GM18868 (cell line): ENCODE measurements at regions not wholly inside any gene's neighbourhood (a gene's known extent, or its start where the extent isn't known, plus 50 kb on each side); places are given as distances from the start of the nearest gene placed in this dataset.

ENCODE experiments used
- ATAC-seq: cut with Tn5 transposase; IDR thresholded peaks from one replicate; pipeline ENCODE4 v1.9.1; 2021; ENCODE audit warnings: mild to moderate bottlenecking, moderate library complexity; ENCODE audit not compliant: unreplicated experiment

GRCh38 chr2:38509947-38510326 is 92.8 kb downstream of the HNRNPLL start:
- ATAC-seq, result no peak

GRCh38 chr2:38509314-38509946 is 93.3 kb downstream of the HNRNPLL start:
- no peak for ATAC-seq

GRCh38 chr2:38508311-38509039 is 94.3 kb downstream of the HNRNPLL start:
- peak; percentile 79 for ATAC-seq

- ATAC-seq, result no peak
Observed at GRCh38 chr2:38507712-38508111, 95.0 kb downstream of the HNRNPLL start.

- ATAC-seq, result no peak
Observed at GRCh38 chr2:38505779-38506178, 96.9 kb downstream of the HNRNPLL start.

- no peak for ATAC-seq
Observed at GRCh38 chr2:38504169-38504568, 98.6 kb downstream of the HNRNPLL start.

- ATAC-seq, result no peak
Observed at GRCh38 chr2:38502107-38502506, 100.6 kb downstream of the HNRNPLL start.

GRCh38 chr2:38500283-38500634 is 102.5 kb downstream of the HNRNPLL start:
- no peak for ATAC-seq

- ATAC-seq, result no peak
Observed at GRCh38 chr2:38499548-38500282, 103.0 kb downstream of the HNRNPLL start.

GRCh38 chr2:38498045-38498481 is 104.7 kb downstream of the HNRNPLL start:
- peak; percentile 77 for ATAC-seq

- no peak for ATAC-seq
Observed at GRCh38 chr2:38497670-38498037, 105.1 kb downstream of the HNRNPLL start.

- ATAC-seq, result no peak
Observed at GRCh38 chr2:38496927-38497669, 105.6 kb downstream of the HNRNPLL start.

- no peak for ATAC-seq
Observed at GRCh38 chr2:38495880-38496279, 106.8 kb downstream of the HNRNPLL start.

- no peak for ATAC-seq
Observed at GRCh38 chr2:38494394-38494793, 108.3 kb downstream of the HNRNPLL start.

- ATAC-seq, result no peak
Observed at GRCh38 chr2:38492042-38492615, 110.6 kb downstream of the HNRNPLL start.

- ATAC-seq, result no peak
Observed at GRCh38 chr2:38491436-38491835, 111.3 kb downstream of the HNRNPLL start.

- no peak for ATAC-seq
Observed at GRCh38 chr2:38489846-38490245, 112.8 kb upstream of the ATL2 start.

- ATAC-seq, result no peak
Observed at GRCh38 chr2:38487852-38488251, 110.8 kb upstream of the ATL2 start.

GRCh38 chr2:38486213-38487026 is 109.3 kb upstream of the ATL2 start:
- ATAC-seq, result no peak

GRCh38 chr2:38485734-38486133 is 108.7 kb upstream of the ATL2 start:
- peak; percentile 100 for ATAC-seq
